Lung (tissue), 11 donors: ENCODE measurements at regions not wholly inside any gene's neighbourhood (a gene's known extent, or its start where the extent isn't known, plus 50 kb on each side); places are given as distances from the start of the nearest gene placed in this dataset.

Experiments
- ATAC-seq: fragments of 200-7000 bp; cut with Tn5 transposase; one replicate; pipeline ENCODE4 v1.9.1; 2020; ENCODE audit warnings: moderate number of reproducible peaks; ENCODE audit not compliant: insufficient read depth, low FRiP score
- DNase-seq, 3 donors: peaks; one replicate each; pipeline ENCODE4 v3.0.0-alpha.2; 2013 to 2017
- H3K27ac ChIP-seq, 2 donors: one replicate each; pipeline ENCODE4 v1.5.1; 2013; ENCODE audit warnings: mild to moderate bottlenecking in 2 of 2, moderate library complexity in 2 of 2, control low read depth in 1 of 2, inconsistent platforms in 1 of 2, low read depth in 1 of 2, low read length in 1 of 2
- H3K27me3 ChIP-seq, 3 donors: one replicate each; pipeline ENCODE4 v1.5.1; 2013; ENCODE audit warnings: low read length in 2 of 3; ENCODE audit not compliant: control insufficient read depth in 3 of 3, insufficient read depth in 3 of 3
- H3K36me3 ChIP-seq, 4 donors: one replicate each; pipeline ENCODE4 v1.5.1; 2013; ENCODE audit warnings: low read length in 4 of 4, mild to moderate bottlenecking in 1 of 4, moderate library complexity in 1 of 4; ENCODE audit not compliant: control insufficient read depth in 4 of 4, insufficient read depth in 4 of 4
- H3K4me1 ChIP-seq, 5 donors: one replicate each; pipeline ENCODE4 v1.5.1; 2013; ENCODE audit warnings: low read length in 5 of 5, mild to moderate bottlenecking in 2 of 5, moderate library complexity in 1 of 5; ENCODE audit not compliant: control insufficient read depth in 5 of 5, insufficient read depth in 5 of 5
- H3K4me3 ChIP-seq: one replicate; pipeline ENCODE4 v1.5.1; 2013; ENCODE audit warnings: mild to moderate bottlenecking, control low read depth, moderate library complexity
- H3K9ac ChIP-seq, 2 donors: one replicate each; pipeline ENCODE4 v1.5.1; 2013; ENCODE audit warnings: low read length in 2 of 2, control low read depth in 1 of 2; ENCODE audit not compliant: insufficient read depth in 1 of 2
- H3K9me3 ChIP-seq, 4 donors: one replicate each; pipeline ENCODE4 v1.5.1; 2013; ENCODE audit warnings: low read length in 3 of 4, mild to moderate bottlenecking in 1 of 4, moderate library complexity in 1 of 4; ENCODE audit not compliant: control insufficient read depth in 4 of 4, insufficient read depth in 3 of 4
- CTCF ChIP-seq: IDR thresholded peaks from 2 replicates; pipeline ENCODE4 v1.5.1; 2012; ENCODE audit warnings: mild to moderate bottlenecking; ENCODE audit errors: control extremely low read depth, extremely low read depth
- WGBS, 2 donors: extraction: QIAGEN DNeasy Blood & Tissue Kit; methylation state at CpG; one replicate each; pipeline ENCODE4 v1.1.7; 2013; 5-methylcytosine and 5-hydroxymethylcytosine counted together
- donor health status: control.
- donor health status: control.
- donor health status: Bipolar disorder and iron deficiency.
- donor health status: healthy.
- donor health status: DM: yes; HTN: yes; CAD: no.

GRCh38 chr2:188852772-188853171 is 121.4 kb upstream of the COL3A1 start:
- WGBS, 2 donors, result 81 to 87% methylated on average over 2 of the region's 2 CpGs
- Histone ChIP-seq H3K4me3 (no peak overlapping the region), H3K36me3 (no peaks in the 10 kb centered on the region), H3K27ac (no peak overlapping the region), H3K4me1 (peaks cover 0 to 25% (median 3%) of the 10 kb centered on the region in 5 donors), H3K27me3 (no peaks in the 10 kb centered on the region), H3K9me3 (no peaks in the 10 kb centered on the region), H3K9ac (no peak overlapping the region)
- TF ChIP-seq CTCF, result no peak
- DNase-seq, result peak in 2 of 3 donors; percentile 56 to 59
- no peak for ATAC-seq

- H3K4me1 ChIP-seq, result peaks cover 0 to 25% (median 3%) of the 10 kb centered on the region in 5 donors
- DNase-seq (peak; percentile 80 to 97 (median 96)), ATAC-seq (no peak)
- TF ChIP-seq CTCF, result no peak
- no peak overlapping the region for H3K27ac ChIP-seq
- H3K4me3 ChIP-seq, result no peak overlapping the region
- H3K9ac ChIP-seq, result no peak overlapping the region
- no peaks in the 10 kb centered on the region for H3K27me3 ChIP-seq
- 53 to 78% methylated on average over 2 of the region's 2 CpGs for WGBS, 2 donors
- no peaks in the 10 kb centered on the region for H3K36me3 ChIP-seq
- H3K9me3 ChIP-seq, result no peaks in the 10 kb centered on the region
Observed at GRCh38 chr2:188853307-188853706, 120.9 kb upstream of the COL3A1 start.

- WGBS, 2 donors, result 73 to 81% methylated on average over 2 of the region's 2 CpGs
Observed at GRCh38 chr2:188865681-188866080, 108.5 kb upstream of the COL3A1 start.

More at GRCh38 chr2:188865681-188866080, 108.5 kb upstream of the COL3A1 start:
- Histone ChIP-seq H3K4me3 (no peak overlapping the region), H3K36me3 (no peaks in the 10 kb centered on the region), H3K4me1 (peaks cover 0 to 8% (median 5%) of the 10 kb centered on the region in 5 donors), H3K9ac (no peak overlapping the region), H3K27ac (no peak overlapping the region), H3K27me3 (no peaks in the 10 kb centered on the region), H3K9me3 (peaks cover 0 to 4% (median 2%) of the 10 kb centered on the region in 4 donors)
- no peak for DNase-seq
- ATAC-seq, result no peak
- TF ChIP-seq CTCF, result no peak
